HL-60 (cell line): ENCODE measurements at regions not wholly inside any gene's neighbourhood (a gene's known extent, or its start where the extent isn't known, plus 50 kb on each side); places are given as distances from the start of the nearest gene placed in this dataset.

Source experiments
- DNase-seq, 2 experiments: peaks; one replicate each; pipeline ENCODE4 v3.0.0-alpha.2; 2010 to 2020; ENCODE audit warnings: low read depth in 1 of 2, low spot score in 1 of 2
- H3K27ac ChIP-seq: fragments of 250-450 bp; sonication (Bioruptor Pico); replicated peaks from 2 replicates; pipeline ENCODE4 v1.5.1; 2020; ENCODE audit warnings: mild to moderate bottlenecking, moderate library complexity
- H3K27me3 ChIP-seq: fragments of 250-450 bp; sonication (Bioruptor Pico); 2 replicates; pipeline ENCODE4 v1.5.1; 2021; ENCODE audit warnings: mild to moderate bottlenecking, moderate library complexity; ENCODE audit not compliant: insufficient read depth, poor library complexity, severe bottlenecking
- H3K4me3 ChIP-seq: replicated peaks from 2 replicates; pipeline ENCODE4 v1.5.1; 2011; ENCODE audit warnings: mild to moderate bottlenecking, control low read depth, low read length; ENCODE audit not compliant: insufficient read depth
- GABPA ChIP-seq: IDR thresholded peaks from 2 replicates; pipeline ENCODE4 v1.6.1; 2012; ENCODE audit warnings: low read depth
- POLR2AphosphoS5 ChIP-seq: IDR thresholded peaks from 2 replicates; pipeline ENCODE4 v1.6.1; 2012; ENCODE audit warnings: low read depth
- SPI1 ChIP-seq: IDR thresholded peaks from 2 replicates; pipeline ENCODE4 v1.6.1; 2012; ENCODE audit warnings: low read depth, mild to moderate bottlenecking, borderline replicate concordance
- TF ChIP-seq, protein P1 (sequence below): IDR thresholded peaks from 2 replicates; pipeline ENCODE4 v1.6.1; 2012; ENCODE audit warnings: low read depth; ENCODE audit not compliant: insufficient replicate concordance
- TF ChIP-seq, protein P2 (sequence below): IDR thresholded peaks from one replicate; pipeline ENCODE4 v1.5.1; 2011; ENCODE audit warnings: low read length, control low read depth, inconsistent platforms; ENCODE audit not compliant: insufficient read depth

DNA sequence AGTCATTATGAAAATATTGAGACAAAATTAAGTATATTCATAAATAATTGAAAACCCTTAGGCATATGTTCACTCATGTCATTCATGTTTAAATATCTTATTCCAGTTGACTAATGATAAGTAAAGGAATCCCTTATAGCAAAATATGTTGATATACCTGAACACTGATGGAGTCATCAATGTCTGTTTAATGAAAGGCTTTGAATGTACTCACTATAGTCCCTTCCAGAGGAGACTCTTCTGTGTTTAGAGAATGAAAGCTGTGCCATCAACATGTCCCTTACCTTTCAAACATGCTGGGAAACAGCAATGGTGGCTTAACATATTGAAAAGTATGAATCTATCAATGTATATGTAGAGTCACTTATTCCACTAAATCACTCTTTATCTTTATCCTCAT, 242.9 kb downstream of the KCNJ3 start:
- TF ChIP-seq SPI1 (no peak), GABPA (no peak), POLR2AphosphoS5 (no peak)
- TF ChIP-seq, protein P1, sequence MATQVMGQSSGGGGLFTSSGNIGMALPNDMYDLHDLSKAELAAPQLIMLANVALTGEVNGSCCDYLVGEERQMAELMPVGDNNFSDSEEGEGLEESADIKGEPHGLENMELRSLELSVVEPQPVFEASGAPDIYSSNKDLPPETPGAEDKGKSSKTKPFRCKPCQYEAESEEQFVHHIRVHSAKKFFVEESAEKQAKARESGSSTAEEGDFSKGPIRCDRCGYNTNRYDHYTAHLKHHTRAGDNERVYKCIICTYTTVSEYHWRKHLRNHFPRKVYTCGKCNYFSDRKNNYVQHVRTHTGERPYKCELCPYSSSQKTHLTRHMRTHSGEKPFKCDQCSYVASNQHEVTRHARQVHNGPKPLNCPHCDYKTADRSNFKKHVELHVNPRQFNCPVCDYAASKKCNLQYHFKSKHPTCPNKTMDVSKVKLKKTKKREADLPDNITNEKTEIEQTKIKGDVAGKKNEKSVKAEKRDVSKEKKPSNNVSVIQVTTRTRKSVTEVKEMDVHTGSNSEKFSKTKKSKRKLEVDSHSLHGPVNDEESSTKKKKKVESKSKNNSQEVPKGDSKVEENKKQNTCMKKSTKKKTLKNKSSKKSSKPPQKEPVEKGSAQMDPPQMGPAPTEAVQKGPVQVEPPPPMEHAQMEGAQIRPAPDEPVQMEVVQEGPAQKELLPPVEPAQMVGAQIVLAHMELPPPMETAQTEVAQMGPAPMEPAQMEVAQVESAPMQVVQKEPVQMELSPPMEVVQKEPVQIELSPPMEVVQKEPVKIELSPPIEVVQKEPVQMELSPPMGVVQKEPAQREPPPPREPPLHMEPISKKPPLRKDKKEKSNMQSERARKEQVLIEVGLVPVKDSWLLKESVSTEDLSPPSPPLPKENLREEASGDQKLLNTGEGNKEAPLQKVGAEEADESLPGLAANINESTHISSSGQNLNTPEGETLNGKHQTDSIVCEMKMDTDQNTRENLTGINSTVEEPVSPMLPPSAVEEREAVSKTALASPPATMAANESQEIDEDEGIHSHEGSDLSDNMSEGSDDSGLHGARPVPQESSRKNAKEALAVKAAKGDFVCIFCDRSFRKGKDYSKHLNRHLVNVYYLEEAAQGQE = no peak
- TF ChIP-seq, protein P2, sequence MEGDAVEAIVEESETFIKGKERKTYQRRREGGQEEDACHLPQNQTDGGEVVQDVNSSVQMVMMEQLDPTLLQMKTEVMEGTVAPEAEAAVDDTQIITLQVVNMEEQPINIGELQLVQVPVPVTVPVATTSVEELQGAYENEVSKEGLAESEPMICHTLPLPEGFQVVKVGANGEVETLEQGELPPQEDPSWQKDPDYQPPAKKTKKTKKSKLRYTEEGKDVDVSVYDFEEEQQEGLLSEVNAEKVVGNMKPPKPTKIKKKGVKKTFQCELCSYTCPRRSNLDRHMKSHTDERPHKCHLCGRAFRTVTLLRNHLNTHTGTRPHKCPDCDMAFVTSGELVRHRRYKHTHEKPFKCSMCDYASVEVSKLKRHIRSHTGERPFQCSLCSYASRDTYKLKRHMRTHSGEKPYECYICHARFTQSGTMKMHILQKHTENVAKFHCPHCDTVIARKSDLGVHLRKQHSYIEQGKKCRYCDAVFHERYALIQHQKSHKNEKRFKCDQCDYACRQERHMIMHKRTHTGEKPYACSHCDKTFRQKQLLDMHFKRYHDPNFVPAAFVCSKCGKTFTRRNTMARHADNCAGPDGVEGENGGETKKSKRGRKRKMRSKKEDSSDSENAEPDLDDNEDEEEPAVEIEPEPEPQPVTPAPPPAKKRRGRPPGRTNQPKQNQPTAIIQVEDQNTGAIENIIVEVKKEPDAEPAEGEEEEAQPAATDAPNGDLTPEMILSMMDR = no peak
- Histone ChIP-seq H3K4me3 (no peak overlapping the region), H3K27me3 (no peaks in the 10 kb centered on the region), H3K27ac (no peak overlapping the region)
- DNase-seq = no peak

DNA sequence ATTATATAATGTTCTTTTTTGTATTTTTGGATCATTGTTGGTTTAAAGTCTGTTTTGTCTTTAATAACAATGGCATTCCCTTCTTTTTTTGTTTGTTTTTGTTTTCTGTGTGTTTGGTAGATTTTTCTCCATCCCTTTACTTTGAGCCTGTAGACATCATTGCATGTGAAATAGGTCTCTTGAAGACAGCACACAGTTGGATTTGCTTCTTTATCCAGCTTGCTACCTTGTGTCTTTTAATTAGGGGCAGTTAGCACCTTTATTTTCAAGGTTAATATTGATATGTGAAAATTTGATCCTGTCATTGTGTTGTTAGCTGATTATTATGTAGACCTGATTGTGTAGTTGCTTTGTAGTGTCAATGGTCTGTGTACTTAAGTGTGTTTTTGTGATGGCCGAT, 235.7 kb downstream of the KCNJ3 start:
- TF ChIP-seq GABPA (no peak), SPI1 (no peak), POLR2AphosphoS5 (no peak)
- TF ChIP-seq, protein P2 = no peak
- TF ChIP-seq, protein P1 = no peak
- no peak for DNase-seq
- no peak overlapping the region for H3K4me3 ChIP-seq
- no peaks in the 10 kb centered on the region for H3K27me3 ChIP-seq
- no peak overlapping the region for H3K27ac ChIP-seq

DNA sequence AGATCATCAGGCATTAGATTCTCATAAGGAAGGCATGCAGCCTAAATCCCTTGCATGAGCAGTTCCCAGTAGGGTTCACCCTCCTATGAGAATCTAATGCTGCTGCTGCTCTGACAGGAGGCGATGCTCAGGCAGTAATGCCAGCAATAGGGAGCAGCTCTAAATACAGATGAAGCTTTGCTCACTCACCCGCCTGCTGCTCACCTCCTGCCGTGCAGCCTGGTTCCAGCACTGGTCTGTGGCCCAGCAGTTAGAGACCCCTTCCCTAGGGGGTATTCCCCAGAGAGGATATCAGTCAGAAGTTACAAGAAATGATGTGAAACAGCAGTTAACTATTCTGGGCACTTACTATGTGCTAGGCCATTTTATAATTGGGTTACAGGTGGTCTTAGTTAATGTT, 226.0 kb downstream of the KCNJ3 start:
- Histone ChIP-seq H3K4me3 (no peak overlapping the region), H3K27ac (no peak overlapping the region), H3K27me3 (no peaks in the 10 kb centered on the region)
- no peak for DNase-seq
- TF ChIP-seq SPI1 = no peak

DNA sequence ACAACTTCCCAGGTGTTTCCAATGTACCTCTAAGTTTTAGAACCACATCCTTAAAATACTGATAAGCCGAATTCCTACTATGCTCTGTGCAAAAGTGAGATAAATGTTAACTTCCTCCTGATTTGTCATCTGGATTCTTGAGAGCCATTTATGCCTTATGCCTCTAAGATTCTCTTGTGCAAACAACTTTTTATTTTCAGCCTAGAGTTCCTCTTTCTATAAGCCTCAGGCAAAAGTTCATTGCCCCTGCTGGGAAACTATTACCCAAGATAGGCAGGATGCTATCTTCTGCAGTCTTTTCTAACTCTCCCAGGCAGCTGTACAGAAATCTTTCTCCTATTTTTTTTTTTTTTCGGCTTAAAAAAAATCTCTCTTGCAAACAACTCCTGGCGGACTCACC, 216.1 kb downstream of the KCNJ3 start:
- Histone ChIP-seq H3K27me3 (no peaks in the 10 kb centered on the region), H3K27ac (no peak overlapping the region), H3K4me3 (no peak overlapping the region)
- DNase-seq = no peak
- TF ChIP-seq SPI1 = peak; percentile 56; the same call in 1 of the 2 replicates
- TF ChIP-seq, protein P1 = no peak
